ENCODE measurements at regions not wholly inside any gene's neighbourhood (a gene's known extent, or its start where the extent isn't known, plus 50 kb on each side); places are given as distances from the start of the nearest gene placed in this dataset.
A peak's percentile ranks its signal among the peaks of the same experiment; 100 is the strongest.

DNA sequence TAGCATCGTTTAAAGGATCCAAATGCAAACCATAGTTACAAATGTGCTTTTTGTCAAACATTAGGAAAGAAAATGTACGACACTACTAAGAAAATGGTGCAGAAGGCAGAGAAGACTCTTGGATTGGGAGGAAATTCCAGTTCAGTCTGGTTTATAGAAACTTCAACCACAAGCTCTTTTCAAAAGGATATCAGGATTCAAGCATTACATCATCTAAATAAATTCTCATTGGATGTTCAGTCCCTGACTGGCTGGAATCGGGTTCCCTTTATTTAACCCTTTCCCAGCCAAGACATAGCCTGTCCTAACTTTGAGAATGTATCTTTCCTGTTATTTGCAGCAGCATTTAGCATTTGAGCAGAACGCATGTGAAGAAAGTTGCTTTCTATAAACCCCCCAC, 184.6 kb downstream of the LMO4 start:
- H3K4me3 ChIP-seq (ENCODE audit: control insufficient read depth, low read depth, low read length) = no peak overlapping the region
- TF ChIP-seq, protein P1, sequence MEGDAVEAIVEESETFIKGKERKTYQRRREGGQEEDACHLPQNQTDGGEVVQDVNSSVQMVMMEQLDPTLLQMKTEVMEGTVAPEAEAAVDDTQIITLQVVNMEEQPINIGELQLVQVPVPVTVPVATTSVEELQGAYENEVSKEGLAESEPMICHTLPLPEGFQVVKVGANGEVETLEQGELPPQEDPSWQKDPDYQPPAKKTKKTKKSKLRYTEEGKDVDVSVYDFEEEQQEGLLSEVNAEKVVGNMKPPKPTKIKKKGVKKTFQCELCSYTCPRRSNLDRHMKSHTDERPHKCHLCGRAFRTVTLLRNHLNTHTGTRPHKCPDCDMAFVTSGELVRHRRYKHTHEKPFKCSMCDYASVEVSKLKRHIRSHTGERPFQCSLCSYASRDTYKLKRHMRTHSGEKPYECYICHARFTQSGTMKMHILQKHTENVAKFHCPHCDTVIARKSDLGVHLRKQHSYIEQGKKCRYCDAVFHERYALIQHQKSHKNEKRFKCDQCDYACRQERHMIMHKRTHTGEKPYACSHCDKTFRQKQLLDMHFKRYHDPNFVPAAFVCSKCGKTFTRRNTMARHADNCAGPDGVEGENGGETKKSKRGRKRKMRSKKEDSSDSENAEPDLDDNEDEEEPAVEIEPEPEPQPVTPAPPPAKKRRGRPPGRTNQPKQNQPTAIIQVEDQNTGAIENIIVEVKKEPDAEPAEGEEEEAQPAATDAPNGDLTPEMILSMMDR (conservative IDR thresholded peaks at IDR 0.05; ENCODE audit: control insufficient read depth, insufficient read depth, low read depth, low read length) = no peak
- peak; percentile 11 for DNase-seq (ENCODE audit: low read depth)

DNA sequence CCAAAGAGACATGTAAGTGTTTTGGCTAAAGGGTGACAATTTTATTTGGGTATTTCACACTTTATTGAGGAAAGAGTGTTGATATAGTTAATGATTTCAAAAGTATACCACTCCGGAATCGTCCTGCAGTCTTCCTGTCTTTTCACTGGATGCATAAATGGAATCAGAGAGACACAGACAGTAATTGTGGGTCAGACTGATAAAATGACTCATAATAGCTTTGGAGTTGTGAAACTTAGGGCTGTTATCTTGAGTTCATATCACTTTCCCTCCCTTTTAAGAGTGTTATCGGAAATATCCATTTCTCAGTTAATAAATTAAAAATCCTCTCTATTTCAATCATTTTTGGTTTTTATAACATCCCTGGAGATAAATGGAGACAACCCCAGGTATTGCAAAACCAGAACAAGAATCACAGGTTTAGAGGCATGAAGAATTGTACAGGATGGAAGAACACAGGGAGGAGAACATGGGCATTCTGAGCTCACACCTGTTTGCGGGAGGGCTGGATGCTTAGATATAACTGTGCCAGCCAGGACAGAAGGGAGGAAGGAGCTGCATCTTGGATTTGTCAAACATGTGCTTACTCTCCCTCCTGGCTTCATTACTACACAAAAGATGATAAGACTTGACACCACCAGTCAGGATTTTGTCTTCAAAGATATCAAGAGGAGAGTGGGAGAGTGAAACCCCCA, 185.4 kb downstream of the LMO4 start:
- no peak overlapping the region for H3K4me3 ChIP-seq (ENCODE audit: control insufficient read depth, low read depth, low read length)
- DNase-seq (ENCODE audit: low read depth) = peak; percentile 34
- TF ChIP-seq, protein P1 (conservative IDR thresholded peaks at IDR 0.05; ENCODE audit: control insufficient read depth, insufficient read depth, low read depth, low read length) = no peak

GRCh38 chr1:87515781-87516180, 187.1 kb downstream of the LMO4 start:
- no peak for DNase-seq (ENCODE audit: low read depth)
- TF ChIP-seq, protein P1 (conservative IDR thresholded peaks at IDR 0.05; ENCODE audit: control insufficient read depth, insufficient read depth, low read depth, low read length) = no peak
- H3K4me3 ChIP-seq (ENCODE audit: control insufficient read depth, low read depth, low read length) = no peak overlapping the region

GRCh38 chr1:87518794-87519193, 190.1 kb downstream of the LMO4 start:
- TF ChIP-seq, protein P1 (conservative IDR thresholded peaks at IDR 0.05; ENCODE audit: control insufficient read depth, insufficient read depth, low read depth, low read length) = no peak
- no peak for DNase-seq (ENCODE audit: low read depth)
- no peak overlapping the region for H3K4me3 ChIP-seq (ENCODE audit: control insufficient read depth, low read depth, low read length)

GRCh38 chr1:87521452-87521851, 192.8 kb downstream of the LMO4 start:
- DNase-seq (ENCODE audit: low read depth) = no peak
- TF ChIP-seq, protein P1 (conservative IDR thresholded peaks at IDR 0.05; ENCODE audit: control insufficient read depth, insufficient read depth, low read depth, low read length) = no peak
- no peak overlapping the region for H3K4me3 ChIP-seq (ENCODE audit: control insufficient read depth, low read depth, low read length)

- TF ChIP-seq, protein P1 (conservative IDR thresholded peaks at IDR 0.05; ENCODE audit: control insufficient read depth, insufficient read depth, low read depth, low read length) = no peak
- no peak overlapping the region for H3K4me3 ChIP-seq (ENCODE audit: control insufficient read depth, low read depth, low read length)
- DNase-seq (ENCODE audit: low read depth) = no peak
Observed at GRCh38 chr1:87523466-87523865, 194.8 kb downstream of the LMO4 start.

Data from fibroblast of mammary gland (primary cell).